ENCODE measurements at regions not wholly inside any gene's neighbourhood (a gene's known extent, or its start where the extent isn't known, plus 50 kb on each side); places are given as distances from the start of the nearest gene placed in this dataset.

GRCh38 chrX:78456909-78457308 is 129.5 kb upstream of the CYSLTR1 start:
- DNase-seq, result no peak

- DNase-seq, result no peak
Observed at GRCh38 chrX:78455901-78456300, 128.5 kb upstream of the CYSLTR1 start.

GRCh38 chrX:78452356-78452755 is 124.9 kb upstream of the CYSLTR1 start:
- no peak for DNase-seq

- DNase-seq, result no peak
Observed at GRCh38 chrX:78437621-78438020, 110.2 kb upstream of the CYSLTR1 start.

GRCh38 chrX:78429172-78429571 is 101.8 kb upstream of the CYSLTR1 start:
- no peak for DNase-seq

GRCh38 chrX:78388663-78389062 is 61.3 kb upstream of the CYSLTR1 start:
- DNase-seq, result no peak

GRCh38 chrX:78387364-78387763 is 60.0 kb upstream of the CYSLTR1 start:
- no peak for DNase-seq

GRCh38 chrX:78384486-78384885 is 57.1 kb upstream of the CYSLTR1 start:
- DNase-seq, result no peak

- DNase-seq, result no peak
Observed at GRCh38 chrX:78383594-78383993, 56.2 kb upstream of the CYSLTR1 start.

GRCh38 chrX:78378476-78379115 is 51.2 kb upstream of the CYSLTR1 start:
- DNase-seq, result no peak

Measured in activated CD4-positive, CD25-positive, alpha-beta regulatory T cell (primary cell).